GM12878 (cell line): ENCODE measurements at regions not wholly inside any gene's neighbourhood (a gene's known extent, or its start where the extent isn't known, plus 50 kb on each side); places are given as distances from the start of the nearest gene placed in this dataset.

Experiments
- ATAC-seq: fragments of 200-7000 bp; cut with Tn5 transposase; 3 replicates; pipeline ENCODE4 v1.9.1; 2020; ENCODE audit warnings: mild to moderate bottlenecking, moderate library complexity
- BruUV-seq: library from RNA; stranded (reverse); fragments of 400-500 nt; replicated peaks from 2 replicates; lab custom pipeline; 2021; lab: Mats Ljungman, UMichigan
- CTCF ChIA-PET: fragments of 300-600 bp; sonication (Branson Sonifier 250); formaldehyde crosslinking; extraction: SDS; loops from one replicate; lab custom pipeline; 2021; ENCODE audit warnings: inconsistent platforms; lab: Yijun Ruan, JAX
- POLR2A ChIA-PET: fragments of 350-600 bp; formaldehyde crosslinking; extraction: SDS; loops from one replicate; lab custom pipeline; 2021; ENCODE audit warnings: inconsistent platforms; lab: Charles Lee
- RAD21 ChIA-PET: fragments of 300-600 bp; sonication (Branson Sonifier 250); formaldehyde crosslinking; loops from one replicate; lab custom pipeline; 2023; ENCODE audit warnings: antibody characterized with exemption; ENCODE audit not compliant: unreplicated experiment; lab: Charles Lee
- SMC1A ChIA-PET: fragments of 300-600 bp; sonication (Branson Sonifier 250); formaldehyde crosslinking; loops from one replicate; lab custom pipeline; 2023; ENCODE audit not compliant: unreplicated experiment, uncharacterized antibody; lab: Charles Lee
- DNase-seq: peaks from one replicate; pipeline ENCODE4 v3.0.0-alpha.2; 2011; ENCODE audit warnings: low read depth, low spot score
- FAIRE-seq: peaks from 3 replicates; lab custom pipeline; 2011; peaks lifted over from hg19 to GRCh38; lab: Jason Lieb, UNC
- H2AFZ ChIP-seq: 2 replicates; pipeline ENCODE4 v1.6.0; 2011; ENCODE audit warnings: low read depth, low read length, control low read depth; ENCODE audit not compliant: control insufficient read depth
- H3K27ac ChIP-seq: 2 replicates; pipeline ENCODE4 v1.5.1; 2011; ENCODE audit warnings: control low read depth; ENCODE audit not compliant: control insufficient read depth, insufficient read depth
- H3K27me3 ChIP-seq, 2 experiments: replicated peaks in 1 of 2; 2 replicates each; pipeline versions ENCODE4 v1.6.0 to v1.6.1; 2011; ENCODE audit warnings: low read length in 1 of 2; ENCODE audit not compliant: control insufficient read depth in 2 of 2, insufficient read depth in 2 of 2
- H3K36me3 ChIP-seq, 2 experiments: 2 replicates each; pipeline ENCODE4 v1.5.1; 2011; ENCODE audit warnings: low read length in 1 of 2; ENCODE audit not compliant: control insufficient read depth in 2 of 2, insufficient read depth in 2 of 2
- H3K4me1 ChIP-seq: 2 replicates; pipeline ENCODE4 v1.6.1; 2011; ENCODE audit warnings: mild to moderate bottlenecking, low read length, moderate library complexity, mixed read lengths; ENCODE audit not compliant: control insufficient read depth, insufficient read depth
- H3K4me2 ChIP-seq: 2 replicates; pipeline ENCODE4 v1.6.0; 2011; ENCODE audit warnings: control low read depth; ENCODE audit not compliant: control insufficient read depth, insufficient read depth
- H3K4me3 ChIP-seq: fragments of 200-600 bp; sonication (generic); 2 replicates; pipeline ENCODE4 v1.5.1; 2016
- H3K79me2 ChIP-seq: 2 replicates; pipeline ENCODE4 v1.6.0; 2011; ENCODE audit warnings: low read length; ENCODE audit not compliant: control insufficient read depth, insufficient read depth
- H3K9ac ChIP-seq: 2 replicates; pipeline ENCODE4 v1.8.0; 2011; ENCODE audit warnings: low read length, control low read depth, mixed read lengths; ENCODE audit not compliant: control insufficient read depth, insufficient read depth
- H3K9me3 ChIP-seq: replicated peaks from 3 replicates; pipeline ENCODE4 v1.5.1; 2011; ENCODE audit warnings: mild to moderate bottlenecking, low read length; ENCODE audit not compliant: control insufficient read depth, insufficient read depth
- H4K20me1 ChIP-seq: 2 replicates; pipeline ENCODE4 v1.6.0; 2011; ENCODE audit not compliant: control insufficient read depth, insufficient read depth
- ASH2L ChIP-seq: fragments of 300-600, 200-600 bp; sonication (generic); IDR thresholded peaks from 2 replicates; pipeline ENCODE4 v1.6.1; 2017; ENCODE audit warnings: low read depth, mild to moderate bottlenecking, borderline replicate concordance
- ATF7 ChIP-seq: fragments of 450-650 bp; IDR thresholded peaks from 2 replicates; pipeline ENCODE4 v1.6.1; 2016; ENCODE audit warnings: low read depth, mild to moderate bottlenecking
- BHLHE40 ChIP-seq, 2 experiments: fragments of 450-650 bp in 1 of 2; IDR thresholded peaks; 2 replicates each; pipeline ENCODE4 v1.6.1; 2011 to 2017; ENCODE audit warnings: low read depth in 2 of 2, borderline replicate concordance in 1 of 2, improper control_type of control experiment in 1 of 2, low read length in 1 of 2, mild to moderate bottlenecking in 1 of 2
- CBFB ChIP-seq: IDR thresholded peaks from 2 replicates; pipeline ENCODE4 v1.6.1; 2016; ENCODE audit warnings: antibody characterized with exemption, low read depth
- CHD1 ChIP-seq: IDR thresholded peaks from 2 replicates; pipeline ENCODE4 v1.6.1; 2012; ENCODE audit warnings: low read depth, low read length, improper control_type of control experiment
- FOXK2 ChIP-seq: fragments of 450-650 bp; IDR thresholded peaks from 2 replicates; pipeline ENCODE4 v1.6.1; 2017; ENCODE audit warnings: mild to moderate bottlenecking, moderate library complexity
- IKZF2 ChIP-seq, 2 experiments: fragments of 450-650 bp; IDR thresholded peaks; 2 replicates each; pipeline ENCODE4 v1.6.1; 2017; ENCODE audit warnings: mild to moderate bottlenecking in 2 of 2, moderate library complexity in 2 of 2
- POU2F2 ChIP-seq: IDR thresholded peaks from 3 replicates; pipeline ENCODE4 v1.6.1; 2011; ENCODE audit warnings: low read depth, mild to moderate bottlenecking, low read length, borderline replicate concordance
- RB1 ChIP-seq: fragments of 450-650 bp; formaldehyde crosslinking; IDR thresholded peaks from 2 replicates; pipeline ENCODE4 v1.6.1; 2017; ENCODE audit warnings: mild to moderate bottlenecking, borderline replicate concordance
- SMAD5 ChIP-seq: IDR thresholded peaks from 2 replicates; pipeline ENCODE4 v1.6.1; 2016; ENCODE audit warnings: antibody characterized with exemption, low read depth
- SMC3 ChIP-seq: IDR thresholded peaks from 2 replicates; pipeline ENCODE4 v1.6.1; 2011; ENCODE audit warnings: low read length, improper control_type of control experiment, borderline replicate concordance
- SP1 ChIP-seq: IDR thresholded peaks from one replicate; pipeline ENCODE4 v1.6.1; 2011; ENCODE audit warnings: low read depth, low read length
- TCF3 ChIP-seq: IDR thresholded peaks from 2 replicates; pipeline ENCODE4 v1.6.1; 2012; ENCODE audit warnings: low read depth, mild to moderate bottlenecking, low read length, borderline replicate concordance; ENCODE audit not compliant: insufficient read depth
- YY1 ChIP-seq: IDR thresholded peaks from 2 replicates; pipeline ENCODE4 v1.6.1; 2011; ENCODE audit warnings: low read depth, mild to moderate bottlenecking, low read length
- ZNF274 ChIP-seq: IDR thresholded peaks from one replicate; pipeline ENCODE4 v1.8.0; 2011; ENCODE audit not compliant: insufficient read length, insufficient read depth
- WGBS: methylation state at CpG from one replicate; pipeline ENCODE4 v1.1.6; 2016; ENCODE audit warnings: low lambda C conversion rate; ENCODE audit not compliant: insufficient replicate concordance, insufficient coverage; ENCODE audit errors: missing lambda C conversion rate; 5-methylcytosine and 5-hydroxymethylcytosine counted together
- in situ Hi-C: fragments of 300-500 bp; cut with MboI; formaldehyde crosslinking; loops from 9 replicates; pipeline ENCODE4 v1.14.3; 2018; ENCODE audit warnings: mixed read lengths
- intact Hi-C: fragments of 100-400 bp; cut with micrococcal nuclease; formaldehyde crosslinking; loops from one replicate; pipeline ENCODE4 v1.14.2; 2022; ENCODE audit not compliant: unreplicated experiment
- TF ChIP-seq, protein P1 (sequence below): fragments of 450-650 bp; IDR thresholded peaks from 2 replicates; pipeline ENCODE4 v1.6.1; 2018; ENCODE audit warnings: mild to moderate bottlenecking, low read depth, moderate library complexity; ENCODE audit not compliant: partially characterized antibody

DNA sequence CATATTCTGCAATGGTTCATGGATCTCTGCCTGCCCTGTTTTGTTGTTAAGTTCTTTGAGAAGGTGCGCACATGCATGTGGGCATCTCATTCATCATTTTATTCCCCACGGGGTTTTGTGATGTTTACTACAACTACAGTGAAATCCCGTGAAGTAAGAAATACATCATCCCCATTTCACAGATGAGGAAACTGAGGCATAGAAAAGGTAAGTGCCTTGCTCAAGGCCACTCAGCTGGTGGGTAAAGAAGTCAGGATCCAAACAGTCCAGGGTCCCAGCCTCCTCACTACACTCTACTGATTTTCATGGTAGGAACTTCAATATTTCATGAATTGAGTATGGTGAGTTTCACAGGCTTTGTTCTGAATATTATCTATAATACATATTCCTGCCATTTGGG is 72.6 kb downstream of the CYP26A1 start:
- TF ChIP-seq CBFB (no peak), YY1 (no peak), IKZF2 (IDR thresholded peaks at IDR 0.05) (no peak), SP1 (no peak), ZNF274 (no peak), FOXK2 (no peak), TCF3 (no peak), SMC3 (no peak), POU2F2 (no peak), BHLHE40 (IDR thresholded peaks at IDR 0.05; ENCODE audit: borderline replicate concordance in 1 of 2, low read depth in 2 of 2, low read length in 1 of 2) (no peak)
- BruUV-seq: no TSS peak
- RAD21 ChIA-PET: no interaction called here
- Histone ChIP-seq H3K4me1 (no peaks in the 10 kb centered on the region), H3K4me2 (no peak overlapping the region), H3K9ac (no peak overlapping the region), H4K20me1 (no peaks in the 10 kb centered on the region), H3K9me3 (no peaks in the 10 kb centered on the region; the same call in 2 of the 3 replicates), H3K4me3 (no peak overlapping the region), H2AFZ (no peak overlapping the region), H3K79me2 (no peaks in the 10 kb centered on the region), H3K36me3 (no peaks in the 10 kb centered on the region), H3K27me3 (no peaks in the 10 kb centered on the region), H3K27ac (no peak overlapping the region)
- DNase-seq: no peak
- SMC1A ChIA-PET: no interaction called here
- in situ Hi-C loops: no loop called here
- intact Hi-C loops: no loop called here
- no peak for FAIRE-seq
- CTCF ChIA-PET: no interaction called here
- no peak for ATAC-seq
- POLR2A ChIA-PET: no interaction called here
- WGBS: 59% methylated on average over 3 of the region's 3 CpGs

DNA sequence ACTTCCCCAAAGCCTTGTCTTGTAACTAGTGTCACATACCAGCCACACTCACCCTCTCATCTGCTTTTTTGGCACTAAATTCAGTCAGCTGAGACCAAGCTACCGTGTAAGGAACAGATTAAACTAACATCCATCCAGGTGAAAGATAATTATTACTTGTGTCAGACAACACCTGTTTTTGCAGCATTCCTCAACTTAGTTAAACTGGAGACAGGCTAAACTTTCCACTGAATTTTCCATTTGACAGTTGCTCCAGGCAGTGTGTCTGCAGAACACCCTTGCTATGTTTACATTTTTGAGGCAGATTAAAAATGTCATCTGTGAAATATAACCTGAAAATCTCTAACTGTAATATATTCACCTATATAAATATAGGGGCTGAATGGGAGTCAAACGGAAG is 73.6 kb downstream of the CYP26A1 start:
- H3K4me3 ChIP-seq: no peak overlapping the region
- H3K36me3 ChIP-seq: no peaks in the 10 kb centered on the region
- ChIA-PET CTCF (interaction anchor here (1.1 kb wide), 1 partner anchor 40 kb away, joined by 3 read pairs; no protein-coding TSS in a partner anchor), SMC1A (no interaction called here), RAD21 (no interaction called here), POLR2A (no interaction called here)
- no peak for FAIRE-seq
- in situ Hi-C loops: no loop called here
- no peaks in the 10 kb centered on the region for H3K27me3 ChIP-seq
- H3K9me3 ChIP-seq: no peaks in the 10 kb centered on the region; the same call in 2 of the 3 replicates
- 0% methylated on average over 2 of the region's 2 CpGs for WGBS
- ATAC-seq: no peak
- no TSS peak for BruUV-seq
- no peak overlapping the region for H3K4me2 ChIP-seq
- no peaks in the 10 kb centered on the region for H3K4me1 ChIP-seq
- H3K9ac ChIP-seq: no peak overlapping the region
- intact Hi-C loops: no loop called here
- H4K20me1 ChIP-seq: no peaks in the 10 kb centered on the region
- DNase-seq: no peak
- no peak overlapping the region for H3K27ac ChIP-seq
- no peaks in the 10 kb centered on the region for H3K79me2 ChIP-seq
- H2AFZ ChIP-seq: no peak overlapping the region
- TF ChIP-seq ASH2L (no peak), BHLHE40 (IDR thresholded peaks at IDR 0.05; ENCODE audit: borderline replicate concordance in 1 of 2, low read depth in 2 of 2, low read length in 1 of 2) (no peak), ATF7 (no peak), IKZF2 (IDR thresholded peaks at IDR 0.05) (no peak), CHD1 (no peak), SMAD5 (no peak), RB1 (no peak)
- TF ChIP-seq, protein P1, sequence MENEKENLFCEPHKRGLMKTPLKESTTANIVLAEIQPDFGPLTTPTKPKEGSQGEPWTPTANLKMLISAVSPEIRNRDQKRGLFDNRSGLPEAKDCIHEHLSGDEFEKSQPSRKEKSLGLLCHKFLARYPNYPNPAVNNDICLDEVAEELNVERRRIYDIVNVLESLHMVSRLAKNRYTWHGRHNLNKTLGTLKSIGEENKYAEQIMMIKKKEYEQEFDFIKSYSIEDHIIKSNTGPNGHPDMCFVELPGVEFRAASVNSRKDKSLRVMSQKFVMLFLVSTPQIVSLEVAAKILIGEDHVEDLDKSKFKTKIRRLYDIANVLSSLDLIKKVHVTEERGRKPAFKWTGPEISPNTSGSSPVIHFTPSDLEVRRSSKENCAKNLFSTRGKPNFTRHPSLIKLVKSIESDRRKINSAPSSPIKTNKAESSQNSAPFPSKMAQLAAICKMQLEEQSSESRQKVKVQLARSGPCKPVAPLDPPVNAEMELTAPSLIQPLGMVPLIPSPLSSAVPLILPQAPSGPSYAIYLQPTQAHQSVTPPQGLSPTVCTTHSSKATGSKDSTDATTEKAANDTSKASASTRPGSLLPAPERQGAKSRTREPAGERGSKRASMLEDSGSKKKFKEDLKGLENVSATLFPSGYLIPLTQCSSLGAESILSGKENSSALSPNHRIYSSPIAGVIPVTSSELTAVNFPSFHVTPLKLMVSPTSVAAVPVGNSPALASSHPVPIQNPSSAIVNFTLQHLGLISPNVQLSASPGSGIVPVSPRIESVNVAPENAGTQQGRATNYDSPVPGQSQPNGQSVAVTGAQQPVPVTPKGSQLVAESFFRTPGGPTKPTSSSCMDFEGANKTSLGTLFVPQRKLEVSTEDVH: no peak
